Fibroblast of the aortic adventitia (primary cell): ENCODE measurements at regions not wholly inside any gene's neighbourhood (a gene's known extent, or its start where the extent isn't known, plus 50 kb on each side); places are given as distances from the start of the nearest gene placed in this dataset.

Experiments used
- DNase-seq: peaks from one replicate; pipeline ENCODE4 v3.0.0-alpha.2; 2010; ENCODE audit warnings: low read depth
- H3K4me3 ChIP-seq: 2 replicates; pipeline ENCODE4 v1.5.1; 2011; ENCODE audit warnings: low read depth, mild to moderate bottlenecking, control low read depth, low read length, moderate library complexity
- CTCF ChIP-seq: IDR thresholded peaks from 2 replicates; pipeline ENCODE4 v1.5.1; 2011; ENCODE audit warnings: mild to moderate bottlenecking, low read length, control low read depth, inconsistent platforms; ENCODE audit not compliant: insufficient read depth

DNA sequence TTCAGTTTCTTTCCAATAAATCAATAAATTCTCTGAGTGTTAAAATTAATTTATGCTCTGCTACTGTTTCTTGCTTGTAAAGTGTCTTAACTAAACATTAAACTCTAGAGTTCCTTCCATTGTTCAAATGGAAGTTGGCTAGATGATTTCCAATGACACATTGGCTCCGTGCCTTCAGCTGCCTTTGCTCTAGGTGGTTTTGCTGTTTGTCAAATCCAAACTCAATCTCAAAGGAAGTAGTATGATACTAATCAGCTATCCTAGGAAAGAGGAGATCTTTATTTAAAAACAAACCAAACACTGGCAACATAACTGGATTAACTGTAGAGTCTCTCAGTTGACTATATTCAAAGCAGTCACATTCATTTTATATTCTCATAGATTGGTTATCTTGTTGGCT lies 356.4 kb downstream of the FOXG1 start:
- H3K4me3 ChIP-seq = no peak overlapping the region
- TF ChIP-seq CTCF = no peak
- DNase-seq = no peak

DNA sequence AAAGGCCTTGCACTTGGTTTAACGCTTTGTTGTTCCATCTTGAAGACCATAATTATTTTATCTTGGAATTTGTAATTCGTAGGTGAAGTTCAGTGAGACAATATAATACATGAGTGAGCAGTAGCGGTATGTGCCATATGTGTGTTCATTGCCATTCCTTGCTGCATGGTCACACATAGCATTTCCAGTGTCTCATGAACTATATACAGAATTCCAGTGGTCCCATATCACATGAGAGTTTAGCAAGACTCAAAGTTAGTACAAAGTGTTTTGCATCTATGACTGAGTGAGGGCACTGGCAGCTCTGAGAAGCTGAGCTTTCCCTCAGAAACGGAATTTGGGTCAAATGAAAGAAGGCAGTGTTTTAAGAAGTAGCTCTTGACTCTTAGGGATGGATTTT lies 359.8 kb downstream of the FOXG1 start:
- TF ChIP-seq CTCF = no peak
- DNase-seq = no peak
- H3K4me3 ChIP-seq = no peak overlapping the region

GRCh38 chr14:29126865-29127264 lies 360.3 kb downstream of the FOXG1 start:
- TF ChIP-seq CTCF = no peak
- no peak overlapping the region for H3K4me3 ChIP-seq
- no peak for DNase-seq

DNA sequence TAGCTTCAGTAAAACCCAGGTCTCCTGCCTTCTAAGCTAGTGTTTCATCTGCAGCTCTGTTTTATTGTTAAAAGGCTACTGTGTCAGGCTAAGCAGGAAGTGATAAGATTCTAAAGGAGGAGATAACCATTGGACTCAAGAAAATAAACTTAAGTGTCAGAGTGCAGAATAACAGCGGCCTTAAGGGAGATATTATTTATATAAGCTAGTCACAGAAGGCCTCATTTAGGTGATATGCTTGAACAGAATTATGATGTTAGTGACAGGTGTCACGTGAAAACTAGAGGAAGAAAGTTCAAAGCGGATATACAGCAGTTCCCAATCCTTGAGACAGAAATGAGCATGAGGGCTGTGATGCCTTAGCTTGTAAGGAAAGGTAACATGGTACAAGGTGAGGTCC lies 373.4 kb downstream of the FOXG1 start:
- no peak overlapping the region for H3K4me3 ChIP-seq
- no peak for TF ChIP-seq CTCF
- no peak for DNase-seq

DNA sequence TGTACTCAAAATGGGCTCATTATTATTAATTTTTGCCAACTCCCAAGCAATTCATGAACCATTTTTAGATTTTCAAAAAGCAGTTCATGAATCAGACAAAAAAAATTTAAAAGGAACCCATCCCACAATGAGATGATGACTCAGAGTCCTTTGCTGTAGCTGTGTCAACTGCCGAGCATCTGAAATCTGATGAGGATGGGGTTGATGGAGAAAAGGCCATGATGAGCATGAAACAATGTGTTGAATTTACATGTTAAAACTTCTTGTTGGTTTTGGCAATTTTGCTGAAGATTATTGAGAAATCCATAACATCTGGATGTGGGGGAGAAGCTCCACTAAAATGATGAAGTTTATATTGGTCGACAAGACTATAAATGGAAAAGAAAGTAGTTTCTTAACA lies 378.0 kb downstream of the FOXG1 start:
- no peak for TF ChIP-seq CTCF
- no peak overlapping the region for H3K4me3 ChIP-seq
- peak; percentile 99 for DNase-seq

GRCh38 chr14:29148221-29148620 lies 381.6 kb downstream of the FOXG1 start:
- DNase-seq = peak; percentile 21
- no peak overlapping the region for H3K4me3 ChIP-seq
- TF ChIP-seq CTCF = no peak

DNA sequence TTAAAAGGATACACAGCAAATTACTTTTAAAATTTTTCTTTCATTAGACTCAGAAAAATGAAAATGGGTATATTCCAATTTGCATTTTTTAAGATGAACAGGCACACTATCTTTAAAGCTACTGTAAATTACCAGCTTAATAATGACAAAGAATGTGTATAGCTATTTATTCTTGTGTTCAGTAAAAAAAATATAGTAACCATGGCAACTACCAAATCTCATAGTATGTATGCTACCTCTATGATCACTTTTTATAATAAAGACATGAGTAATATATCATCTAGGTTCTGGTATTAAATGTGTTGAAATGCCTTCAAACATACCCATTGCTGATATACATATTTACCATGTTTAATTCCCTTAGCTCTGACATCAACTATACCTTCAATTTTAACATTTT lies 383.2 kb downstream of the FOXG1 start:
- no peak overlapping the region for H3K4me3 ChIP-seq
- no peak for DNase-seq
- no peak for TF ChIP-seq CTCF
